HepG2 (cell line): ENCODE measurements at regions not wholly inside any gene's neighbourhood (a gene's known extent, or its start where the extent isn't known, plus 50 kb on each side); places are given as distances from the start of the nearest gene placed in this dataset.

Experiments
- ATAC-seq: fragments of 200-7000 bp; cut with Tn5 transposase; 3 replicates; pipeline ENCODE4 v1.9.1; 2020; ENCODE audit warnings: mild to moderate bottlenecking, moderate library complexity
- BruUV-seq: library from RNA; stranded (reverse); fragments of 400-500 nt; replicated peaks from 2 replicates; lab custom pipeline; 2021; lab: Mats Ljungman, UMichigan
- CTCF ChIA-PET: fragments of 300-600 bp; formaldehyde crosslinking; extraction: SDS; loops from one replicate; lab custom pipeline; 2021; ENCODE audit warnings: low total read pairs, inconsistent platforms, low intra/inter-chr PET ratio; lab: Yijun Ruan, JAX
- POLR2A ChIA-PET: fragments of 350-600 bp; sonication (Branson Sonifier 250); formaldehyde crosslinking; loops from one replicate; lab custom pipeline; 2020; ENCODE audit warnings: antibody characterized with exemption, inconsistent platforms; lab: Yijun Ruan, JAX
- DNase-seq: peaks from one replicate; pipeline ENCODE4 v3.0.0-alpha.2; 2015; ENCODE audit warnings: low spot score
- FAIRE-seq: peaks from 3 replicates; lab custom pipeline; 2011; peaks lifted over from hg19 to GRCh38; lab: Jason Lieb, UNC
- H2AFZ ChIP-seq: one replicate; pipeline ENCODE4 v1.6.1; 2011; ENCODE audit warnings: low read length, inconsistent platforms
- H3K27ac ChIP-seq: fragments of 300-600 bp; 3 replicates; pipeline ENCODE4 v1.8.0; 2011; ENCODE audit warnings: mixed run types, mild to moderate bottlenecking, mixed read lengths, low read length, inconsistent platforms; ENCODE audit not compliant: insufficient read depth; ENCODE audit errors: extremely low read length
- H3K27me3 ChIP-seq, 2 experiments: fragments of 200-600 bp in 1 of 2; 2 replicates in 1 of 2; 3 replicates in 1 of 2; pipeline versions ENCODE4 v1.6.0 to v1.8.0; 2011; ENCODE audit warnings: low read length in 2 of 2, mild to moderate bottlenecking in 2 of 2, moderate library complexity in 2 of 2, inconsistent platforms in 1 of 2; ENCODE audit not compliant: insufficient read depth in 2 of 2, control insufficient read depth in 1 of 2
- H3K36me3 ChIP-seq, 2 experiments: fragments of 200-600 bp in 1 of 2; replicated peaks in 1 of 2; 2 replicates in 1 of 2; 3 replicates in 1 of 2; pipeline versions ENCODE4 v1.5.1 to v1.8.0; 2011; ENCODE audit warnings: low read length in 2 of 2, inconsistent platforms in 1 of 2; ENCODE audit not compliant: insufficient read depth in 2 of 2, control insufficient read depth in 1 of 2
- H3K4me1 ChIP-seq: 2 replicates; pipeline ENCODE4 v1.5.1; 2012; ENCODE audit warnings: low read length, inconsistent platforms; ENCODE audit not compliant: insufficient read depth
- H3K4me2 ChIP-seq: 2 replicates; pipeline ENCODE4 v1.6.0; 2011; ENCODE audit warnings: low read depth, low read length, inconsistent platforms
- H3K4me3 ChIP-seq, 3 experiments: fragments of 200-600 bp in 1 of 3; sonication (generic), shearing (Covaris generic) in 1 of 3; replicated peaks in 1 of 3; 2 replicates each; pipeline ENCODE4 v1.5.1; 2011 to 2016; ENCODE audit warnings: low read length in 3 of 3, inconsistent platforms in 2 of 3, low read depth in 2 of 3, mild to moderate bottlenecking in 2 of 3, control low read depth in 1 of 3, mixed read lengths in 1 of 3; ENCODE audit not compliant: insufficient read depth in 1 of 3
- H3K79me2 ChIP-seq: one replicate; pipeline ENCODE4 v1.6.1; 2011; ENCODE audit warnings: low read length, inconsistent platforms; ENCODE audit not compliant: insufficient read depth
- H3K9ac ChIP-seq: 2 replicates; pipeline ENCODE4 v1.6.0; 2011; ENCODE audit warnings: mild to moderate bottlenecking, low read depth, low read length, inconsistent platforms; ENCODE audit not compliant: insufficient read depth
- H3K9me3 ChIP-seq: 2 replicates; pipeline ENCODE4 v1.5.1; 2012; ENCODE audit warnings: mild to moderate bottlenecking, low read length
- H4K20me1 ChIP-seq: 2 replicates; pipeline ENCODE4 v1.6.0; 2011; ENCODE audit warnings: inconsistent platforms, mild to moderate bottlenecking, low read length, moderate library complexity; ENCODE audit not compliant: insufficient read depth
- HMG20A ChIP-seq: IDR thresholded peaks from 2 replicates; pipeline ENCODE4 v1.6.1; 2016; ENCODE audit warnings: borderline replicate concordance
- MIER2 ChIP-seq: IDR thresholded peaks from 2 replicates; pipeline ENCODE4 v1.6.1; 2016; ENCODE audit warnings: missing biosample characterization, missing genetic modification reagents
- PREB ChIP-seq: sonication (generic); formaldehyde crosslinking; IDR thresholded peaks from 2 replicates; pipeline ENCODE4 v1.4.0; 2020; ENCODE audit warnings: missing genetic modification reagents
- RBAK ChIP-seq: sonication (generic); formaldehyde crosslinking; IDR thresholded peaks from 2 replicates; pipeline ENCODE4 v1.5.1; 2020; ENCODE audit warnings: mild to moderate bottlenecking, missing genetic modification reagents
- RFX1 ChIP-seq: fragments of 450-650 bp; IDR thresholded peaks from 2 replicates; pipeline ENCODE4 v1.6.1; 2017
- SP1 ChIP-seq, 2 experiments: fragments of 450-650 bp in 1 of 2; sonication (generic) in 1 of 2; formaldehyde crosslinking in 1 of 2; IDR thresholded peaks; 2 replicates each; pipeline versions ENCODE4 v1.4.0 to v1.6.1; 2016 to 2020; ENCODE audit warnings: missing genetic modification reagents in 1 of 2
- TOPORS ChIP-seq: sonication (generic); formaldehyde crosslinking; IDR thresholded peaks from 2 replicates; pipeline ENCODE4 v1.8.0; 2023; ENCODE audit warnings: mild to moderate bottlenecking, missing genetic modification reagents
- ZBTB2 ChIP-seq: sonication (generic); formaldehyde crosslinking; IDR thresholded peaks from 2 replicates; pipeline ENCODE4 v1.8.0; 2022; ENCODE audit warnings: low read depth, missing genetic modification reagents
- ZNF160 ChIP-seq: sonication (generic); formaldehyde crosslinking; IDR thresholded peaks from 2 replicates; pipeline ENCODE4 v1.8.0; 2022; ENCODE audit warnings: mild to moderate bottlenecking, inconsistent platforms, missing genetic modification reagents
- ZNF260 ChIP-seq: sonication (generic); formaldehyde crosslinking; IDR thresholded peaks from 2 replicates; pipeline ENCODE4 v1.4.0; 2020; ENCODE audit warnings: missing genetic modification reagents, low read depth, mild to moderate bottlenecking, borderline replicate concordance
- ZNF850 ChIP-seq: sonication (generic); formaldehyde crosslinking; conservative IDR thresholded peaks from 2 replicates; pipeline ENCODE4 v1.9.0; 2021; ENCODE audit warnings: mild to moderate bottlenecking, missing genetic modification reagents
- ZXDC ChIP-seq: sonication (generic); formaldehyde crosslinking; IDR thresholded peaks from 2 replicates; pipeline ENCODE4 v1.5.0; 2020; ENCODE audit warnings: mild to moderate bottlenecking, missing genetic modification reagents
- WGBS: methylation state at CpG from one replicate; pipeline ENCODE4 v1.1.6; 2017; ENCODE audit warnings: low lambda C conversion rate; 5-methylcytosine and 5-hydroxymethylcytosine counted together
- in situ Hi-C: cut with HindIII; loops from 2 replicates; pipeline ENCODE4 v1.10.0; 2017; ENCODE audit warnings: low pct_unique_long_range_greater_than_20kb; ENCODE audit not compliant: extremely low pct_ligation_motif_present
- intact Hi-C: fragments of 100-400 bp; cut with micrococcal nuclease; formaldehyde crosslinking; loops from one replicate; pipeline ENCODE4 v1.10.0; 2022; ENCODE audit not compliant: unreplicated experiment

- BruUV-seq: no TSS peak
- no peaks in the 10 kb centered on the region for H3K27me3 ChIP-seq
- no peaks in the 10 kb centered on the region for H3K4me1 ChIP-seq
- H3K36me3 ChIP-seq: no peaks in the 10 kb centered on the region
- WGBS: 13% methylated on average over 4 of the region's 4 CpGs
- POLR2A ChIA-PET: no interaction called here
- H2AFZ ChIP-seq: no peak overlapping the region
- no peak for DNase-seq
- no peak for TF ChIP-seq SP1 (IDR thresholded peaks at IDR 0.05)
- no peak for TF ChIP-seq SP1 (CRISPR knock-in tag; IDR thresholded peaks at IDR 0.05)
- TF ChIP-seq PREB (CRISPR knock-in tag): no peak
- TF ChIP-seq RBAK (CRISPR knock-in tag): no peak
- TF ChIP-seq ZNF260 (CRISPR knock-in tag): no peak
- no peak for TF ChIP-seq MIER2 (CRISPR knock-in tag)
- no peak for TF ChIP-seq ZXDC (CRISPR knock-in tag)
- no peak for TF ChIP-seq ZBTB2
- no peak for TF ChIP-seq ZNF850 (CRISPR knock-in tag)
- TF ChIP-seq HMG20A (CRISPR knock-in tag): no peak
- no peak for TF ChIP-seq RFX1
- TF ChIP-seq ZNF160 (CRISPR knock-in tag): no peak
- no peak for TF ChIP-seq TOPORS (CRISPR knock-in tag)
- TF ChIP-seq, all 625 proteins: peak for 0
- H3K27ac ChIP-seq: no peak overlapping the region
- in situ Hi-C loops: no loop called here
- H3K9ac ChIP-seq: no peak overlapping the region
- ATAC-seq (no peak), FAIRE-seq (no peak)
- no peak overlapping the region for H3K4me3 ChIP-seq
- H3K9me3 ChIP-seq: peaks cover 70% of the 10 kb centered on the region
- no peaks in the 10 kb centered on the region for H3K79me2 ChIP-seq
- H4K20me1 ChIP-seq: no peaks in the 10 kb centered on the region
- no peak overlapping the region for H3K4me2 ChIP-seq
- CTCF ChIA-PET: no interaction called here
- intact Hi-C loops: no loop called here
Measured at GRCh38 chr2:150293771-150294170, 193.7 kb downstream of the RND3 start.
